DOHH2 (cell line): ENCODE measurements at regions not wholly inside any gene's neighbourhood (a gene's known extent, or its start where the extent isn't known, plus 50 kb on each side); places are given as distances from the start of the nearest gene placed in this dataset.

Experiments used
- EZH2phosphoT487 ChIP-seq: fragments of 200-600 bp; sonication (generic); IDR thresholded peaks from 2 replicates; pipeline ENCODE4 v1.6.1; 2017; ENCODE audit warnings: borderline replicate concordance, mild to moderate bottlenecking, antibody characterized with exemption, low read length, moderate library complexity, mixed read lengths
- TF ChIP-seq, protein P1 (sequence below): fragments of 200-600 bp; sonication (generic); IDR thresholded peaks from one replicate; pipeline ENCODE4 v1.5.1; 2014; ENCODE audit warnings: antibody characterized with exemption, mild to moderate bottlenecking, low read depth, low read length; ENCODE audit not compliant: poor library complexity, severe bottlenecking

DNA sequence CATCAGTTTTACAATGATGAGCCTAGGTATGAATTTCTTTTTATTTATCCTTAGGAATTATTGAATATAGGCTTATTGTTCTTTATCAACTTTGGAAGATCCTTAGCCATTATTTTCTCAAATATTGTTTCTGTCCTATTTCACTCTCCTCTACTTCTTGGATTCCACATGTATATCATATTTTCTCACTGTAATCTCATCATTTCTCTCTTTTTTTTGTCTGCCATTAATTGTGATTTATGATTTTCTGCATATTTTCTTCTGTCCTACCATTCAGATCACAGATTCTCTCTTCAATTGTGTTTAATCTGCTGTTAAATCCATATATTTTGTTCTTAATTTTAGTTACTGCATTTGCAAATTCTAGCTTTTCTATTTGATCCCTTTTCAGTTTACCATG, 139.8 kb downstream of the ARRDC3 start:
- TF ChIP-seq, protein P1, sequence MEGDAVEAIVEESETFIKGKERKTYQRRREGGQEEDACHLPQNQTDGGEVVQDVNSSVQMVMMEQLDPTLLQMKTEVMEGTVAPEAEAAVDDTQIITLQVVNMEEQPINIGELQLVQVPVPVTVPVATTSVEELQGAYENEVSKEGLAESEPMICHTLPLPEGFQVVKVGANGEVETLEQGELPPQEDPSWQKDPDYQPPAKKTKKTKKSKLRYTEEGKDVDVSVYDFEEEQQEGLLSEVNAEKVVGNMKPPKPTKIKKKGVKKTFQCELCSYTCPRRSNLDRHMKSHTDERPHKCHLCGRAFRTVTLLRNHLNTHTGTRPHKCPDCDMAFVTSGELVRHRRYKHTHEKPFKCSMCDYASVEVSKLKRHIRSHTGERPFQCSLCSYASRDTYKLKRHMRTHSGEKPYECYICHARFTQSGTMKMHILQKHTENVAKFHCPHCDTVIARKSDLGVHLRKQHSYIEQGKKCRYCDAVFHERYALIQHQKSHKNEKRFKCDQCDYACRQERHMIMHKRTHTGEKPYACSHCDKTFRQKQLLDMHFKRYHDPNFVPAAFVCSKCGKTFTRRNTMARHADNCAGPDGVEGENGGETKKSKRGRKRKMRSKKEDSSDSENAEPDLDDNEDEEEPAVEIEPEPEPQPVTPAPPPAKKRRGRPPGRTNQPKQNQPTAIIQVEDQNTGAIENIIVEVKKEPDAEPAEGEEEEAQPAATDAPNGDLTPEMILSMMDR, result no peak
- no peak for TF ChIP-seq EZH2phosphoT487
